HepG2 (cell line): ENCODE measurements at regions not wholly inside any gene's neighbourhood (a gene's known extent, or its start where the extent isn't known, plus 50 kb on each side); places are given as distances from the start of the nearest gene placed in this dataset.

ENCODE experiments used
- ATAC-seq: fragments of 200-7000 bp; cut with Tn5 transposase; 3 replicates; pipeline ENCODE4 v1.9.1; 2020; ENCODE audit warnings: mild to moderate bottlenecking, moderate library complexity
- BruUV-seq: library from RNA; stranded (reverse); fragments of 400-500 nt; replicated peaks from 2 replicates; lab custom pipeline; 2021; lab: Mats Ljungman, UMichigan
- CTCF ChIA-PET: fragments of 300-600 bp; formaldehyde crosslinking; extraction: SDS; loops from one replicate; lab custom pipeline; 2021; ENCODE audit warnings: low total read pairs, inconsistent platforms, low intra/inter-chr PET ratio; lab: Yijun Ruan, JAX
- POLR2A ChIA-PET: fragments of 350-600 bp; sonication (Branson Sonifier 250); formaldehyde crosslinking; loops from one replicate; lab custom pipeline; 2020; ENCODE audit warnings: antibody characterized with exemption, inconsistent platforms; lab: Yijun Ruan, JAX
- DNase-seq: peaks from one replicate; pipeline ENCODE4 v3.0.0-alpha.2; 2015; ENCODE audit warnings: low spot score
- FAIRE-seq: peaks from 3 replicates; lab custom pipeline; 2011; peaks lifted over from hg19 to GRCh38; lab: Jason Lieb, UNC
- H2AFZ ChIP-seq: one replicate; pipeline ENCODE4 v1.6.1; 2011; ENCODE audit warnings: low read length, inconsistent platforms
- H3K27ac ChIP-seq: fragments of 300-600 bp; 3 replicates; pipeline ENCODE4 v1.8.0; 2011; ENCODE audit warnings: mixed run types, mild to moderate bottlenecking, mixed read lengths, low read length, inconsistent platforms; ENCODE audit not compliant: insufficient read depth; ENCODE audit errors: extremely low read length
- H3K27me3 ChIP-seq, 2 experiments: fragments of 200-600 bp in 1 of 2; 2 replicates in 1 of 2; 3 replicates in 1 of 2; pipeline versions ENCODE4 v1.6.0 to v1.8.0; 2011; ENCODE audit warnings: low read length in 2 of 2, mild to moderate bottlenecking in 2 of 2, moderate library complexity in 2 of 2, inconsistent platforms in 1 of 2; ENCODE audit not compliant: insufficient read depth in 2 of 2, control insufficient read depth in 1 of 2
- H3K36me3 ChIP-seq, 2 experiments: fragments of 200-600 bp in 1 of 2; replicated peaks in 1 of 2; 2 replicates in 1 of 2; 3 replicates in 1 of 2; pipeline versions ENCODE4 v1.5.1 to v1.8.0; 2011; ENCODE audit warnings: low read length in 2 of 2, inconsistent platforms in 1 of 2; ENCODE audit not compliant: insufficient read depth in 2 of 2, control insufficient read depth in 1 of 2
- H3K4me1 ChIP-seq: 2 replicates; pipeline ENCODE4 v1.5.1; 2012; ENCODE audit warnings: low read length, inconsistent platforms; ENCODE audit not compliant: insufficient read depth
- H3K4me2 ChIP-seq: 2 replicates; pipeline ENCODE4 v1.6.0; 2011; ENCODE audit warnings: low read depth, low read length, inconsistent platforms
- H3K4me3 ChIP-seq, 3 experiments: fragments of 200-600 bp in 1 of 3; sonication (generic), shearing (Covaris generic) in 1 of 3; replicated peaks in 1 of 3; 2 replicates each; pipeline ENCODE4 v1.5.1; 2011 to 2016; ENCODE audit warnings: low read length in 3 of 3, inconsistent platforms in 2 of 3, low read depth in 2 of 3, mild to moderate bottlenecking in 2 of 3, control low read depth in 1 of 3, mixed read lengths in 1 of 3; ENCODE audit not compliant: insufficient read depth in 1 of 3
- H3K79me2 ChIP-seq: one replicate; pipeline ENCODE4 v1.6.1; 2011; ENCODE audit warnings: low read length, inconsistent platforms; ENCODE audit not compliant: insufficient read depth
- H3K9ac ChIP-seq: 2 replicates; pipeline ENCODE4 v1.6.0; 2011; ENCODE audit warnings: mild to moderate bottlenecking, low read depth, low read length, inconsistent platforms; ENCODE audit not compliant: insufficient read depth
- H3K9me3 ChIP-seq: 2 replicates; pipeline ENCODE4 v1.5.1; 2012; ENCODE audit warnings: mild to moderate bottlenecking, low read length
- H4K20me1 ChIP-seq: 2 replicates; pipeline ENCODE4 v1.6.0; 2011; ENCODE audit warnings: inconsistent platforms, mild to moderate bottlenecking, low read length, moderate library complexity; ENCODE audit not compliant: insufficient read depth
- ATF7-NPFF ChIP-seq: sonication (generic); formaldehyde crosslinking; IDR thresholded peaks from 2 replicates; pipeline ENCODE4 v1.8.1; 2023; ENCODE audit warnings: mild to moderate bottlenecking, low read depth, missing genetic modification reagents, moderate library complexity
- CCDC6 ChIP-seq: sonication (generic); formaldehyde crosslinking; IDR thresholded peaks from 2 replicates; pipeline ENCODE4 v1.8.1; 2022; ENCODE audit warnings: mild to moderate bottlenecking, missing genetic modification reagents, moderate library complexity
- CREB1 ChIP-seq, 2 experiments: fragments of 450-650 bp in 1 of 2; IDR thresholded peaks; 2 replicates each; pipeline ENCODE4 v1.6.1; 2016 to 2017; ENCODE audit warnings: control low read depth in 1 of 2, mild to moderate bottlenecking in 1 of 2, missing compliant biosample characterization in 1 of 2, missing genetic modification characterization in 1 of 2
- HDAC6 ChIP-seq: fragments of 200-600 bp; sonication (generic); IDR thresholded peaks from 2 replicates; pipeline ENCODE4 v1.7.0; 2017; ENCODE audit warnings: mild to moderate bottlenecking, antibody characterized with exemption, low read length, low read depth
- JDP2 ChIP-seq: sonication (generic); formaldehyde crosslinking; IDR thresholded peaks from 2 replicates; pipeline ENCODE4 v1.8.1; 2022; ENCODE audit warnings: missing genetic modification reagents, borderline replicate concordance
- MAFG ChIP-seq: sonication (generic); formaldehyde crosslinking; IDR thresholded peaks from 2 replicates; pipeline ENCODE4 v1.5.1; 2020; ENCODE audit warnings: mild to moderate bottlenecking, missing genetic modification reagents
- NR2F1 ChIP-seq, 2 experiments: fragments of 450-650 bp in 1 of 2; formaldehyde crosslinking in 1 of 2; IDR thresholded peaks; 2 replicates each; pipeline versions ENCODE4 v1.5.0 to v1.6.1; 2016 to 2020; ENCODE audit warnings: mild to moderate bottlenecking in 1 of 2, missing compliant biosample characterization in 1 of 2, missing genetic modification reagents in 1 of 2, moderate library complexity in 1 of 2
- RNF2 ChIP-seq: fragments of 450-650 bp; conservative IDR thresholded peaks from 2 replicates; pipeline ENCODE4 v1.6.1; 2016; ENCODE audit warnings: low read depth
- SMARCE1 ChIP-seq: fragments of 450-650 bp; IDR thresholded peaks from 2 replicates; pipeline ENCODE4 v1.6.1; 2017; ENCODE audit warnings: borderline replicate concordance
- ZFP36L2 ChIP-seq: sonication (generic); formaldehyde crosslinking; IDR thresholded peaks from 2 replicates; pipeline ENCODE4 v1.4.0; 2020; ENCODE audit warnings: missing genetic modification reagents
- ZNF629 ChIP-seq: sonication (generic); formaldehyde crosslinking; conservative IDR thresholded peaks from 2 replicates; pipeline ENCODE4 v1.5.0; 2020; ENCODE audit warnings: missing genetic modification reagents
- ZNF75D ChIP-seq: sonication (generic); formaldehyde crosslinking; IDR thresholded peaks from 2 replicates; pipeline ENCODE4 v1.8.1; 2023; ENCODE audit warnings: missing genetic modification reagents, mild to moderate bottlenecking, borderline replicate concordance
- WGBS: methylation state at CpG from one replicate; pipeline ENCODE4 v1.1.6; 2017; ENCODE audit warnings: low lambda C conversion rate; 5-methylcytosine and 5-hydroxymethylcytosine counted together
- in situ Hi-C: cut with HindIII; loops from 2 replicates; pipeline ENCODE4 v1.10.0; 2017; ENCODE audit warnings: low pct_unique_long_range_greater_than_20kb; ENCODE audit not compliant: extremely low pct_ligation_motif_present
- intact Hi-C: fragments of 100-400 bp; cut with micrococcal nuclease; formaldehyde crosslinking; loops from one replicate; pipeline ENCODE4 v1.10.0; 2022; ENCODE audit not compliant: unreplicated experiment
- TF ChIP-seq, protein P1 (sequence below), 2 experiments: sonication (generic) in 1 of 2; formaldehyde crosslinking in 1 of 2; IDR thresholded peaks; 2 replicates each; pipeline versions ENCODE4 v1.6.1 to v1.9.0; 2014 to 2022; ENCODE audit warnings: antibody characterized with exemption in 1 of 2, borderline replicate concordance in 1 of 2, inconsistent platforms in 1 of 2, low read depth in 1 of 2, missing genetic modification reagents in 1 of 2

DNA sequence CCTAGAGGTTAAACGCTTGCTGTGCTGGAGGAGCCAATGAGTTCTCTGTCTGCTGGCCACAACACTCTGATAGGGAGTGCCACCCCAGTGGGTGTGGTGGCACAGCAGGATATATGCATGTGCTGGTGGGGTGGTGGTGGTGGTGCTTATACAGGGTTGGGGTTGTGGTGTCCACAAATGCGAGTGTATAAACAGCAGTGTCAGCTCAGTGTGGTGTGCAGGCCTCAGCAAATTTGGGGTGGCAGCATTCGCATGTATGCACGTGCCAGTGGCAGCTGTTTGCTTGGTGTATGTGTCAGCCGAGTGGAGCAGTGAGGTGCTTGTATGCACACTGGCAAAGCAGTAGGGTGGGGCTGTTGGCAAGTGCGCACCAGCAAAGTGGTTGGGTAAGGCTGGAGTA lies 157.4 kb downstream of the FAM47A start (continued):
- TF ChIP-seq, protein P1, sequence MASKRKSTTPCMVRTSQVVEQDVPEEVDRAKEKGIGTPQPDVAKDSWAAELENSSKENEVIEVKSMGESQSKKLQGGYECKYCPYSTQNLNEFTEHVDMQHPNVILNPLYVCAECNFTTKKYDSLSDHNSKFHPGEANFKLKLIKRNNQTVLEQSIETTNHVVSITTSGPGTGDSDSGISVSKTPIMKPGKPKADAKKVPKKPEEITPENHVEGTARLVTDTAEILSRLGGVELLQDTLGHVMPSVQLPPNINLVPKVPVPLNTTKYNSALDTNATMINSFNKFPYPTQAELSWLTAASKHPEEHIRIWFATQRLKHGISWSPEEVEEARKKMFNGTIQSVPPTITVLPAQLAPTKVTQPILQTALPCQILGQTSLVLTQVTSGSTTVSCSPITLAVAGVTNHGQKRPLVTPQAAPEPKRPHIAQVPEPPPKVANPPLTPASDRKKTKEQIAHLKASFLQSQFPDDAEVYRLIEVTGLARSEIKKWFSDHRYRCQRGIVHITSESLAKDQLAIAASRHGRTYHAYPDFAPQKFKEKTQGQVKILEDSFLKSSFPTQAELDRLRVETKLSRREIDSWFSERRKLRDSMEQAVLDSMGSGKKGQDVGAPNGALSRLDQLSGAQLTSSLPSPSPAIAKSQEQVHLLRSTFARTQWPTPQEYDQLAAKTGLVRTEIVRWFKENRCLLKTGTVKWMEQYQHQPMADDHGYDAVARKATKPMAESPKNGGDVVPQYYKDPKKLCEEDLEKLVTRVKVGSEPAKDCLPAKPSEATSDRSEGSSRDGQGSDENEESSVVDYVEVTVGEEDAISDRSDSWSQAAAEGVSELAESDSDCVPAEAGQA (IDR thresholded peaks at IDR 0.05; ENCODE audit: low read depth): no peak
- TF ChIP-seq, protein P1 (CRISPR knock-in tag; IDR thresholded peaks at IDR 0.05; ENCODE audit: borderline replicate concordance): no peak
- no peak for TF ChIP-seq RNF2
- TF ChIP-seq ZFP36L2 (CRISPR knock-in tag): no peak
- no peak for TF ChIP-seq ZNF75D (CRISPR knock-in tag)
- no peak for TF ChIP-seq CCDC6
- TF ChIP-seq, all 625 proteins: peak for 0

- ChIA-PET POLR2A (no interaction called here), CTCF (no interaction called here)
- DNase-seq (no peak), ATAC-seq (no peak), FAIRE-seq (no peak)
- 0% methylated on average over 1 of the region's 3 CpGs for WGBS
- Histone ChIP-seq H3K27ac (no peak overlapping the region), H2AFZ (no peak overlapping the region), H3K4me2 (no peak overlapping the region), H3K27me3 (no peaks in the 10 kb centered on the region), H3K9ac (no peak overlapping the region), H3K79me2 (no peaks in the 10 kb centered on the region), H3K4me3 (no peak overlapping the region), H3K4me1 (no peaks in the 10 kb centered on the region), H4K20me1 (no peaks in the 10 kb centered on the region), H3K36me3 (no peaks in the 10 kb centered on the region), H3K9me3 (peaks cover 55% of the 10 kb centered on the region)
- no peak for TF ChIP-seq ZNF629 (CRISPR knock-in tag)
- no peak for TF ChIP-seq SMARCE1
- no peak for TF ChIP-seq JDP2 (CRISPR knock-in tag)
- TF ChIP-seq ATF7-NPFF (CRISPR knock-in tag): no peak
- no peak for TF ChIP-seq HDAC6
- no peak for TF ChIP-seq NR2F1 (CRISPR knock-in tag; IDR thresholded peaks at IDR 0.05)
- no peak for TF ChIP-seq MAFG
- TF ChIP-seq CREB1 (IDR thresholded peaks at IDR 0.05): no peak
- no peak for TF ChIP-seq CREB1 (CRISPR knock-in tag; IDR thresholded peaks at IDR 0.05)
- no TSS peak for BruUV-seq
- in situ Hi-C loops (no loop called here), intact Hi-C loops (no loop called here)
These were observed 161.8 kb downstream of the FAM47A start for GRCh38 chrX:33970028-33970967.
